NCI-H146 (cell line): ENCODE measurements at regions not wholly inside any gene's neighbourhood (a gene's known extent, or its start where the extent isn't known, plus 50 kb on each side); places are given as distances from the start of the nearest gene placed in this dataset.
"Not testable (repeated sequence)": the region's sequence is repeated elsewhere in the genome, so short reads cannot be mapped to it uniquely, and the experiment has no call there.

Experiments
- DNase-seq: peaks from one replicate; lab custom pipeline; 2025; lab: John Stamatoyannopoulos, UW

DNA sequence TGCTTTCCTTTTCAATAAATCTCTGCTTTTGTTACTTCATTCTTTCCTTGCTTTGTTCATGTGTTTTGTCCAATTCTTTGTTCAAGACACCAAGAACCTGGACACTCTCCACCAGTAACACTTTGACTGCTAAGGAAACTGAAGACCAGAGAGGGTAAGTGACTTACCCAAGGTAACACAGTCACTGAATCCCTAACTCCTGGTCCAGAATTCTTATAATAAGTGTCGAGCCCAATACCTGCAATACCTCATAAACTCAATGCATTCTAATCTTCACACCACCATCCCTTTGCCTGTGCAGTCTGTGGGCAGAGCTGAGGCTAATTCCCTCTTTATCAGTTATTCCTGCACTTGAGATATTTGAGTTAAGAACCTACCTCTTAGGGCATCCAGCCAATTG, 237.8 kb downstream of the UACA start:
- DNase-seq = no peak

- DNase-seq = no peak
These were observed 238.9 kb downstream of the UACA start for GRCh38 chr15:70524470-70524869.

- no peak for DNase-seq
These were observed 239.7 kb downstream of the UACA start for GRCh38 chr15:70523616-70524015.

- DNase-seq = no peak
These were observed 240.2 kb downstream of the UACA start for GRCh38 chr15:70523192-70523591.

DNA sequence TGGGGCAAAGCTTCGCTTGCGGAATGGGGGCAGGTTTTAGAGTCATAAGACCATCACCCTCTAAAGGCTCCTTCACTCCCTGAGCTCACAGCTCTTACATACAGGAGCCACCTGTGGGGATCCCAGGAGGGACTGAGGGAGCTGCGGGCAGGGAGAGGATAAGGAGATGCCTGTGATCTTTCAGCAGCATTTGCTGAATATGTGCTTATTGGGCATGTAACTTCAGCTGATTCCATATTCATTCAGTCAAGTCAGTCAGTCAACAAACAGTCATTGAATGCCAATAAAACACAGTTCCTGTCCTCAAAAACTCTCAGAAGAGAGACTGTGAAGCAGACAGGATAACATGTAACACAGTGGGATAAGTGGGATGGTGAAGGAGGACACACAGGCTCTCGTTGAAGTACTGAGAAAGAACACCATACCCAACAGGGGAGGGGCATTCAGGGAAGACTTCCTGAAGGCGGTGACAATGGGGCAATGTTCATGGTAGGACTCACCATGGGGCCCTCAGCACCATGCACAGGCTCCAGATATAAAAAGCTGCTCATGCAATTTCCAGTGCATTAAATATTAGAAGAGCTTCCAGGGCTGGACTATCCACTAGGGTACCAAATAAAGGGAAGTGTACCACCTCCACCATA, 240.9 kb downstream of the UACA start:
- DNase-seq = no peak

DNA sequence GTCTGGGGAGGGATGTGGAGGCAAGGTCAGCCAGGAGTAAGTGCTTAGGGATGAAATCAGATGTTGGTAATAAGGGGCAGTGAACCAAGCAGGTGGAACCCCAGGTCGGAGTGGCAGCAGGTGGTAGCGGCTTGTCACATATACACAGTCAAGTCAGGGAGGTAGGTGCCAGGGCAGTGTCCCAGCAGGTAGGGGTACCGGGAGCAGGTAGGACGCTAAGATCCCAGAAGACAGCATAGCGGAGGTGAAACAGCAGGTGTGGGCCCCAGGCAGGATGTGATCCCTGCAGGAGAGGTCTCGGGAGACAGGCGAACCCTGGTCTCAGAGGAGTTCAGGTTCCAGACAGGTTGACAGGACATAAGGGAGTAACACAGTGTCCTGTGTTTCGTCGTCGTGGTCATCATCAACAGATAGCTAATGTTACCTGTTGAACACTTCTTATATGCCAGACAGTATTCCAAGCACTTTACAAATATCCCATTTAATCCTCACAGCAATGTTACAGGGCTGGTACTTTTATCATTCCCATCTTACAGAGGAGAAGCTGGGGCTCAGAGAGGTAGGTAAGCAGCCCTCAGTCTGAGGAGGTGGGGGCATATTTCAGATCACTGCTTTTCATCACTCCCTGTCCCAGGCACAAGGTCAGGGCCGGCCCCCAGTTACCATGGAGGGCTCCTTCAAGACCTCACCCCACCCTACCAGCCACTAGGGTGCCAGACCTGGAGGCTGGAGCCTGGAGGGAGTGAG, 241.6 kb downstream of the UACA start:
- DNase-seq = no peak

- no peak for DNase-seq
These were observed 243.7 kb downstream of the UACA start for GRCh38 chr15:70519616-70520015.

GRCh38 chr15:70519004-70519365, 244.4 kb downstream of the UACA start:
- DNase-seq = no peak

GRCh38 chr15:70518201-70519003, 245.0 kb downstream of the UACA start:
- DNase-seq = no peak

DNA sequence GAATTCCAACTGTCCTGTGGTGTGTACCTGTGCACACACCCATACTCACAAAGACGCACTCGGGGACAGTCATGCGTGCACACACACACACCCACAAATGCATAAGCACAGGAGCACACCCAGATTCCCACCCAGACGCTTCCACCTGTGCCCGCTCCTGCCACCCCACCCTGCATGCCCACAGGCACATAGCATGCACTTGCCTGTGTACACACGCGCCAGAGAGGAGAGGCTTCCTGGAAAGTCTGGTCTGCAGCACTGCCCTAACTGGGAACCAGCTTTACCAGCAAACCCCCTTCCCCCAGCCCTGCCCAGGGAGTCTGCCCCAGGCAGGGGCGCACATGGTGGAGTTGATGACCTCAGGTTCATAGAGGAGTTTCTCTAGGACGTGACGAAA, 246.2 kb downstream of the UACA start:
- no peak for DNase-seq

DNA sequence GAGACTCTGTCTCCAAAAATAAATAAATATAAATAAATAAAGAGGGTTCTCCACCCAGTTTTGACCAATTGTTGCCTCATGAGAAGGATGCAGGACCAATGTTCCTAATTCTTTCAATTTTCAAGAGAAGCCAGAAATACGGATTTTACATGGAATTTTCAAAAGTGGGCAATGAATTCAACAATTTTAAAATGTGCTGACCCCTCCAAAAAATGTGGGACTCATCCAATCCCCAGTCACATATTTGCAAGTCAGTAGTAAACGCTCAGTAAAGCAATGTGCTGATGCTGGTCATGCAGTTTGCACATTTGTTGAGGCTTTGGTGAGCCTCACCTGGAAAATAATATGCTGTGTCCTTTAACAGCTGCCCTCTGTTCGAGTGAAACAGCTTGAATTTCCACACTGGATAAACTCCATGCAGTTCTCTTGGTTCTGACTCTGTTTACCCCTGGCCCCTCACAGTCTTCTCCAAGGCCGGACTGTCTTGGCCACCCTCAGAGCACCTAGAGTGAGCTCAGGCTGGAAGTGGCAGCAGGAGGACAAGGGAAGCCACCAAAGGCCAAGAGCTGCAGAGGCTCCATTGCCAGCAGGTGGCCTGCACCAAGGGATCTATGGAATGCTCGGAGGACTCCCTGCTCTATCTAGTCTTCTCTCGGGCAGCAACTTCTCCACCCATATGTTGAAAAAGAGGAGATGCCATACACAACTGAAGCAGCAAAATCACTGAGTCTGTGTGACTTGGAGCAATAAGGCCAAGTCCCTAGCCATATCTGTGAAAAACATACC, 246.8 kb downstream of the UACA start:
- no peak for DNase-seq

- DNase-seq = no peak
These were observed 249.1 kb downstream of the UACA start for GRCh38 chr15:70514251-70514650.

DNA sequence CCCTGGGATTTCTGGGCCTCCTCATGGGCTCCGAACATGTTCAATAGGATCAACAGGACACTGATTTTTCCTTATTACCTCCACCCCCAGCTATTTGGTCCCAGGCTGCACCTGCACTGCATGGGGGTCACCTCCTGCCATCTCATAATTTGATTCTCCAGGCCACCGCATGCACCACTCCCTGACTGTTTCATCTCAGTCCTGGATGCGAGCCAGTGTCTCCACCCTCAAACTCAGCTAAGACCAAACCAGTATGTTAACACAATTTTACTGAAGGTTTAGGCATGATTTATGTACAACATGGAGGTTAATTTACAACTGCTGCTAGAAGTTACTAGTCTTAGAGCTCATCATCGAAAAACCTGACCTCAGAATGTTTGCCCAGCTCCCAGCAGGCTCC, 249.5 kb downstream of the UACA start:
- no peak for DNase-seq

DNA sequence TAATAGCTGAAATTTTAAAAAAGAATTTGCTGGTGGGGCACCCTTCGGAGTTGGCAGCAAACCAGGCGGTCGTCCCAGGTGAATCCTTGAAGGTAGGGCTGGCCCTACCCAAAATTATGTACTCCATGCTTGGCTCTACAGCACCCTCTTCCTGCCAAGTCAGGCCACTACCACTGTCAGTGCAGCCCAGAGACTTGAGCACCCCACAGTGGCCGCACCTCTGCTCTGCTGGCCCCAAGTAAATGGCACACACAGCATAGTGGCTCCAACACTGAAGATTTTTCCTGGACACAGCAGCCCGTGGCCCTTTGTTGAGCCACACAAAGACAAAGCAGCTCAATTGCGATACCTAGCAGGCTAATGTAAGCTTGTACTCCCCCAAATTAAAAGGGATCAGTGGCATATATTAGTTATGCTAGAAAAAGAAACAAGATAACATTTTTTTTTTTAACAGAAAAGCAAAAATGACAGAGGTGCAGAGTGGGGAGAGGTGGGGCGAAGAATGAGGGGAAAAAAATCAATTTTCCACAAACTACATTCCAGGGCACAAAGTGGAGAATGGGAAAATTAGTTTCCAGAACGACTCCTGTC, 250.5 kb downstream of the UACA start:
- peak; percentile 11 for DNase-seq

GRCh38 chr15:70511972-70512587, 251.3 kb downstream of the UACA start:
- DNase-seq = not testable (repeated sequence)

DNA sequence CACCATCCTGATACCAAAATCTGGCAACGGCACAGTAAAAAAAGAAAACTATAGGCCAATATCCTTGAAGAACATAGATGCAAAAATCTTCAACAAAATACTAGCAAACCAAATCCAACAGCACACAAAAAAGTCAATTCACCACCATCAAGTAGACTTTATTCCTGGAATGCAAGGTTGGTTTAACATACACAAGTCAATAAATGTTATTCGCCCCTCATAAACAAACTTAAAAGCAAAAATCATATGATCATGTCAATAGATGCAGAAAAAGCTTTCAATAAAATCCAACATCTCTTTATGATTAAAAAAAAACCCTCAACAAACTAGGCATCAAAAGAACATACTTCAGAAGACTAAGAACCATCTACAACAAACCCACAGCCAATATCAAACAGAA, 252.9 kb downstream of the UACA start:
- DNase-seq = no peak

- DNase-seq = no peak
These were observed 253.6 kb downstream of the UACA start for GRCh38 chr15:70509731-70510143.

DNA sequence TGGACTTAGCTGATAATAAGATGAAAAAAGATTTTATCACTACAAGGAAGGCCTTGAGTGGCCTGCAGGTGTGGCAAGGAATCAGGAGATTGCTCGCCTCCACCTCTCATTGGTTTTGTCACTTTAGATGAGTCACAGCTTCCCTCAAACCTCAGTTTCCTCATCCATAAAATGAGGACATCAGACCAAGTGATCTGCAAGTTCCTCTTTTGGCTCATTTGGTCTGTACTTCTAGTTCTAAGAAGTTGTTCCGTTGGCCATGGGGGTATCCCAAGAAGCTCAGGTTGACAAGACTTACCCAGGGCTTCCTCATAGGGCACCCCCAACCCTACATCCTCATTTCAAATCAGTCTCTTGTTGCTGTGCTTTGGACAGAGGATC, 254.1 kb downstream of the UACA start:
- no peak for DNase-seq

- DNase-seq = no peak
These were observed 254.6 kb downstream of the UACA start for GRCh38 chr15:70508561-70509281.

- DNase-seq = no peak
These were observed 255.5 kb downstream of the UACA start for GRCh38 chr15:70507772-70508371.
